Activated T-cell treated with anti-CD3 and anti-CD28 coated beads, Interleukin-2, amount 50 U/mL, for 24 hours (primary cell): ENCODE measurements at regions not wholly inside any gene's neighbourhood (a gene's known extent, or its start where the extent isn't known, plus 50 kb on each side); places are given as distances from the start of the nearest gene placed in this dataset.
A peak's percentile ranks its signal among the peaks of the same experiment; 100 is the strongest.

Experiments used
- DNase-seq: peaks from one replicate; pipeline ENCODE4 v3.0.0-alpha.2; 2020
- H3K27ac Mint-ChIP-seq: 2 replicates; pipeline ENCODE4 v1.8.0; 2020; ENCODE audit warnings: mild to moderate bottlenecking, mixed read lengths
- H3K27me3 Mint-ChIP-seq: 2 replicates; pipeline ENCODE4 v1.8.0; 2020; ENCODE audit warnings: mixed read lengths
- H3K36me3 Mint-ChIP-seq: 2 replicates; pipeline ENCODE4 v1.8.0; 2020; ENCODE audit warnings: low read depth, mixed read lengths
- H3K4me1 Mint-ChIP-seq: 2 replicates; pipeline ENCODE4 v1.8.0; 2020; ENCODE audit warnings: low read depth, mixed read lengths
- H3K4me3 Mint-ChIP-seq: 2 replicates; pipeline ENCODE4 v1.8.0; 2020; ENCODE audit warnings: mild to moderate bottlenecking, moderate library complexity, mixed read lengths
- H3K9me3 Mint-ChIP-seq: 2 replicates; pipeline ENCODE4 v1.8.0; 2020; ENCODE audit warnings: mixed read lengths

- DNase-seq: no peak
- no peak overlapping the region for H3K27ac Mint-ChIP-seq
- H3K4me1 Mint-ChIP-seq: peaks cover 8% of the 10 kb centered on the region
- H3K27me3 Mint-ChIP-seq: no peaks in the 10 kb centered on the region
- H3K4me3 Mint-ChIP-seq: no peak overlapping the region
- no peaks in the 10 kb centered on the region for H3K9me3 Mint-ChIP-seq
- no peaks in the 10 kb centered on the region for H3K36me3 Mint-ChIP-seq
Observed at GRCh38 chr2:191533693-191534180, 144.2 kb upstream of the NABP1 start.

- Mint-ChIP-seq H3K9me3 (no peaks in the 10 kb centered on the region), H3K27ac (no peak overlapping the region), H3K27me3 (no peaks in the 10 kb centered on the region)
Observed at GRCh38 chr2:191537921-191538320, 140.0 kb upstream of the NABP1 start.

GRCh38 chr2:191538334-191538903, 139.5 kb upstream of the NABP1 start:
- DNase-seq: no peak
- Mint-ChIP-seq H3K36me3 (no peaks in the 10 kb centered on the region), H3K27ac (no peak overlapping the region), H3K4me3 (no peak overlapping the region), H3K9me3 (no peaks in the 10 kb centered on the region), H3K4me1 (no peaks in the 10 kb centered on the region), H3K27me3 (no peaks in the 10 kb centered on the region)

More at GRCh38 chr2:191537921-191538320, 140.0 kb upstream of the NABP1 start:
- H3K4me3 Mint-ChIP-seq: no peak overlapping the region
- no peak for DNase-seq
- no peaks in the 10 kb centered on the region for H3K36me3 Mint-ChIP-seq
- H3K4me1 Mint-ChIP-seq: no peaks in the 10 kb centered on the region

GRCh38 chr2:191539068-191539467, 138.9 kb upstream of the NABP1 start:
- H3K36me3 Mint-ChIP-seq: no peaks in the 10 kb centered on the region
- H3K27me3 Mint-ChIP-seq: no peaks in the 10 kb centered on the region
- H3K4me3 Mint-ChIP-seq: no peak overlapping the region
- H3K9me3 Mint-ChIP-seq: no peaks in the 10 kb centered on the region
- no peaks in the 10 kb centered on the region for H3K4me1 Mint-ChIP-seq
- no peak for DNase-seq
- no peak overlapping the region for H3K27ac Mint-ChIP-seq

DNA sequence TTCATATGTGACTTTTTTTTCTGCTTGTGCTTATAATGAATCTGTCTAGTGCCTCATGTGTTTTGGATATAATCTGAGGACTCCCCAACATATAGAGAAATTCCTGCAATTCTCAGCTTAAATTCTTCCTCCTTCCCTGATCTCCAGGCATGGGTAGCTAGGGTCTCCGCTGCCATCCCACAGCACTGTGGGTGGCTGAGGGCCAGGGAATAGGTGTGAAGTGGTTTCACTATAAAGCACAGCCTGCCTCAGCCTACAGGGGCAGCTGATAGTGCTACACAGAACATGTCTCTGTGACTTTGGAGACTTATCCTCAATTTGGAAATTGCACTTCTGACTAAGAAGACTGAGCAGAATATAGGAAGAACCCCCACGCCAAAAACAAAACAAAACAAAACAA, 137.3 kb upstream of the NABP1 start:
- Mint-ChIP-seq H3K4me1 (no peaks in the 10 kb centered on the region), H3K4me3 (no peak overlapping the region), H3K27ac (no peak overlapping the region), H3K36me3 (no peaks in the 10 kb centered on the region), H3K9me3 (no peaks in the 10 kb centered on the region), H3K27me3 (no peaks in the 10 kb centered on the region)
- DNase-seq: no peak

DNA sequence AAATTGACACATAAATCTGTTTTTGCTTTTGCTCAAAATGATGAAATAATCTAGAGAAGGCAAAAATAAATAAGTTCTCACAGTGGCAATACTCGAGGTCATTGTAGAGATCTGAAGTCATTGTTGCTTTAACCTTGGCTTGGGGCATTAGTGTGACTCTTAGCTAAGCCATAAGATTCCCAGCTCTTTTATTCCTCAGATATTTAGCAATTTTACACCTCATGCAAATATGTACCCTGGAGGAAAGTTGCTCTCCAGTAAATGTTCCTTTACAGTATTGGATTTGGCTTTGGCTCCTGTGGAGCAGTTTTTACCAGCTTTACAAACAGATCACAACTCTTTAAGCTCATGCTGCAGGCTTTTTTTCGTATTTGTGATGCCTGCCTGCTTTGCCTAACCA, 134.2 kb upstream of the NABP1 start:
- H3K27ac Mint-ChIP-seq: no peak overlapping the region
- H3K27me3 Mint-ChIP-seq: no peaks in the 10 kb centered on the region
- no peaks in the 10 kb centered on the region for H3K9me3 Mint-ChIP-seq
- no peak for DNase-seq
- no peak overlapping the region for H3K4me3 Mint-ChIP-seq
- H3K4me1 Mint-ChIP-seq: no peaks in the 10 kb centered on the region
- no peaks in the 10 kb centered on the region for H3K36me3 Mint-ChIP-seq

- no peaks in the 10 kb centered on the region for H3K9me3 Mint-ChIP-seq
- no peaks in the 10 kb centered on the region for H3K36me3 Mint-ChIP-seq
- H3K27ac Mint-ChIP-seq: no peak overlapping the region
- H3K27me3 Mint-ChIP-seq: peaks cover 2% of the 10 kb centered on the region
- no peak for DNase-seq
- H3K4me3 Mint-ChIP-seq: no peak overlapping the region
- no peaks in the 10 kb centered on the region for H3K4me1 Mint-ChIP-seq
Observed at GRCh38 chr2:191544461-191545062, 133.4 kb upstream of the NABP1 start.

- H3K27ac Mint-ChIP-seq: no peak overlapping the region
- H3K36me3 Mint-ChIP-seq: no peaks in the 10 kb centered on the region
- H3K27me3 Mint-ChIP-seq: peaks cover 8% of the 10 kb centered on the region
- no peak for DNase-seq
- no peaks in the 10 kb centered on the region for H3K9me3 Mint-ChIP-seq
- no peaks in the 10 kb centered on the region for H3K4me1 Mint-ChIP-seq
- H3K4me3 Mint-ChIP-seq: no peak overlapping the region
Observed at GRCh38 chr2:191545361-191545760, 132.6 kb upstream of the NABP1 start.

DNA sequence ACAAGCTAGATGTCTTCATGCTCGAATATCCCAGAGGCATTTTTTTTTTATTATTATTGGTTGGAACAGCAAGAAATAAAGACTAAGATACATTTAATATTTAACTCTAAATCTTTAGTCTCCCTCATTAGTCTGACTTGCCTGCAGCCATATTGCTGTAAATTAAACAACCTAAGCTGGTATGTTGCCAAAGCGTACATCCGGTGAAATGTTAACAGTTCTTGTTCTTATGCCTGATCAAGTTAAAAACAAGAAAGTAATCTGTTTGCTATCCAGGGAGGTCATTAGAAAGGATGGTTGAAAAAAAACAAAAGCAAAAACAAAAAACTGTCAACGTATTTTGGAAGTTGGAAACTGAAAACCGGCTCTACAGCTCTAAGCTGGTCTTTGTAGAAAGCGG, 125.9 kb upstream of the NABP1 start:
- no peak overlapping the region for H3K4me3 Mint-ChIP-seq
- peaks cover 2% of the 10 kb centered on the region for H3K4me1 Mint-ChIP-seq
- no peak for DNase-seq
- H3K27ac Mint-ChIP-seq: no peak overlapping the region
- no peaks in the 10 kb centered on the region for H3K9me3 Mint-ChIP-seq
- H3K36me3 Mint-ChIP-seq: no peaks in the 10 kb centered on the region
- peaks cover 12% of the 10 kb centered on the region for H3K27me3 Mint-ChIP-seq

DNA sequence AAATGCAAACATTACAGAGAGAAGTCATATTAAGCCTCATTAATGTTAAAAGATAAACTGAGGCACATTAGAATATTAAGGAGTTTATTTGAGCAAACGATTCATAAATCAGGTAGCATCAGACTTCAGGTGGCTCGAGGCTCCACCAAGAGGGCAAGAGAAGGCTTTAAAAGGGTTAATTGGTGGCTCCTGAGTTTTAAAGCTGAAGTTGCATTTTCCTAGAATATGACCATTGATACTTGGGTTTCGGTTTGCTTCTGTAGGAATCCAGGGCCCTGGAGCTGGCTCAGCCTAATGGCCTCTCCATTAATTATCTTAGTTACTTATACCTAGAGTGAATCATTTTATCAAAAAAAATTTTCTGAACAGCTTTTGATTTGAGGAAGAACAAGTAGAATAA, 123.7 kb upstream of the NABP1 start:
- Mint-ChIP-seq H3K27ac (no peak overlapping the region), H3K36me3 (no peaks in the 10 kb centered on the region), H3K27me3 (peaks cover 12% of the 10 kb centered on the region), H3K4me1 (peaks cover 2% of the 10 kb centered on the region), H3K4me3 (no peak overlapping the region), H3K9me3 (no peaks in the 10 kb centered on the region)
- DNase-seq: no peak

DNA sequence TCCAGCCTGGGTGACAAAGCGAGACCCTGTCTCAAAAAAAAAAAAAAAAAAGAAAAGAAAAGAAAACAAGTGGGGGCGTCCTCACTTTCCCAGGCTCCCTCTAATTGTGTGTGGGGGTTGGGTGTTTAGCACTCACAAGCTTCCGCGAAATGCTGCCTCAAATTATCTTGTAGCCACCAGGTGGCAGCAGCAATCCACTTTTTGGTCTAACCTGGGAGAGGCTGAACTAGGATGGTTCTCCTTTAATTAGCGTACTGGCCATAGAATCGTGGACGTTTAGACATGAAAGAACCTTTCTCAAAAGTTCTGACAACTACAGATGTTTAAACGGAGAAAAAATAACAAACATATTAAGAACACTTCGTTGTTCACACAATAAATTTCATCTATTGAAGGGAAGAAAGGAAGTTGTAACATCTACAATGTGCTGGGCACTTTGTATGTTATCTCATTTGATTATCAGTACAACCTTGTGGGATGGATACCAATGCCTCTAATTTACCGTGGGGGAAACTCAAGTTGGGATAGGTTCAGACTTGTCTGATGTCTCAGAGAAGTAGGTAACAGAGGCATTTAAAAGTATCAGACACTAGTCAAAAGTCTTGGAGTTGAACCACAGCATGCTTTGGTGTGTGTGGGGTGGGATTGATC, 122.7 kb upstream of the NABP1 start:
- H3K27me3 Mint-ChIP-seq: peaks cover 5% of the 10 kb centered on the region
- peaks cover 2% of the 10 kb centered on the region for H3K4me1 Mint-ChIP-seq
- H3K27ac Mint-ChIP-seq: no peak overlapping the region
- no peaks in the 10 kb centered on the region for H3K9me3 Mint-ChIP-seq
- DNase-seq: peak; percentile 83
- no peak overlapping the region for H3K4me3 Mint-ChIP-seq
- H3K36me3 Mint-ChIP-seq: no peaks in the 10 kb centered on the region

GRCh38 chr2:191556463-191556862, 121.5 kb upstream of the NABP1 start:
- Mint-ChIP-seq H3K4me3 (no peak overlapping the region), H3K9me3 (no peaks in the 10 kb centered on the region), H3K36me3 (no peaks in the 10 kb centered on the region), H3K4me1 (peaks cover 2% of the 10 kb centered on the region), H3K27me3 (peaks cover 2% of the 10 kb centered on the region), H3K27ac (no peak overlapping the region)
- no peak for DNase-seq

DNA sequence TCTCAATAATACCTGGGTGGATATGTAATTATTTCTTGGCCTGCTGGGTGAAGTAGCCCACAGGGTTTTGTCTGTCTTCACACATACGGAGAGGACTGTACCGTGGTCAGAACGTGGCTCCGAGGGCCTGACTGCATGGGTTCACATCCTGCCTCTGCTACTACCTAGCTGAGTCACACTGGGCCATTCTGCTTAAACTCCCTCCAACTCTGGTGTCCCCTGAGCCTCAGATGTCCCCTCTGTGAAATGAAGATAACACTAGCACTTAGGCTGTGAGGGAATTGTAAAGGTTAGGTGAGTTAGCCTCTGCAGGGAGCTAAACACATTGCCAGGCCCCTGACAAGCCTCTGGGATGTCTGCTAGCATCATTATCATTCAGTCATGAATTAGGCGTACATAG, 120.1 kb upstream of the NABP1 start:
- H3K4me3 Mint-ChIP-seq: no peak overlapping the region
- H3K27ac Mint-ChIP-seq: no peak overlapping the region
- no peaks in the 10 kb centered on the region for H3K9me3 Mint-ChIP-seq
- H3K4me1 Mint-ChIP-seq: peaks cover 2% of the 10 kb centered on the region
- H3K27me3 Mint-ChIP-seq: peaks cover 2% of the 10 kb centered on the region
- DNase-seq: no peak
- no peaks in the 10 kb centered on the region for H3K36me3 Mint-ChIP-seq

DNA sequence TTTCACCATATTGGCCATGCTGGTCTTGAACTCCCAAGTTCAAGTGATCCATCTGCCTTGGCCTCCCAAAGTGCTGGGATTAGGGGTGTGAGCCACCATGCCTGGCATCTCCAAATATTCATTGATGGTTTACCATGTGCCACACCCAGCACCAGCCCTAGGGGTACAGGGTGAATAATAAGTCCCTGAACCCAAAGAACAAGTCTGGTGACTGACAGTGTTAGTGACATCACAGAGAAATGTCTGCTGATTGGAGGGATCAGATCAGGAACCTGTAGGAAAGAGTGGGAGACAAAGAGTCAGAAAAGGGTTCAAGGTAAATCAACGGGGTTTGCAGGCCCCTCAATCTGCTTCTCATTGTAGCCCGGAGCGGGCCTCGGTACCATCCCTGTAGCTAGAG, 118.4 kb upstream of the NABP1 start:
- Mint-ChIP-seq H3K27me3 (peaks cover 11% of the 10 kb centered on the region), H3K36me3 (no peaks in the 10 kb centered on the region), H3K4me3 (no peak overlapping the region), H3K27ac (no peak overlapping the region), H3K9me3 (no peaks in the 10 kb centered on the region), H3K4me1 (peaks cover 2% of the 10 kb centered on the region)
- no peak for DNase-seq

DNA sequence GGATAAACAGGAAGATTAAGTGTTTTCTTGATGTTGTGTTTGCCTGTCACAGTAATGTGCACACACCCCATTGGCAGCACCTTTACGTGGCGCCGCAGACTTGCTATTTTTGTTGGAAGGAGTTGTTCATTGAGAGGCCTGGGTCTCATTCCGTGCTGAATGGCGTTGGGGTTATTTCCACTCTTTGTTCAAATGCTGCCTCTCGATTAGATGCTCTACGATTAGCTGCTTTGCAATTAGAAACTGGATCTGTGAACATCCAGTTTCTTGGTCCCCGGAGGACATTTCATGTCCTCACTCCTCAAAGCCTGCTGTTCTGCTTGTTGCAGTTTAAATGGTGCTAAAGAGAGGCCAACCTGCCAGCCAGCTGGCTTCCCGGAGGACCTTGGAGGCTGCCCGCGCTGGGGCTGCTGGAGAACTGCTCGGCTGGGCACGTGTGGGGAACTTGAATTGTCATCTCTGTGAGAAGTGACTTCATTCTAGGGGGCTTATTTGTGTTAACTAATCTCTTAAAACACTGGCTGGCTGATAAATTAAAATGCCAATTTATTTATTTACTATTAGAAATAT, 117.4 kb upstream of the NABP1 start:
- H3K27ac Mint-ChIP-seq: no peak overlapping the region
- no peaks in the 10 kb centered on the region for H3K36me3 Mint-ChIP-seq
- DNase-seq: no peak
- H3K27me3 Mint-ChIP-seq: peaks cover 13% of the 10 kb centered on the region
- peaks cover 1% of the 10 kb centered on the region for H3K4me1 Mint-ChIP-seq
- H3K9me3 Mint-ChIP-seq: no peaks in the 10 kb centered on the region
- H3K4me3 Mint-ChIP-seq: no peak overlapping the region
